ENCODE measurements at regions not wholly inside any gene's neighbourhood (a gene's known extent, or its start where the extent isn't known, plus 50 kb on each side); places are given as distances from the start of the nearest gene placed in this dataset.

DNA sequence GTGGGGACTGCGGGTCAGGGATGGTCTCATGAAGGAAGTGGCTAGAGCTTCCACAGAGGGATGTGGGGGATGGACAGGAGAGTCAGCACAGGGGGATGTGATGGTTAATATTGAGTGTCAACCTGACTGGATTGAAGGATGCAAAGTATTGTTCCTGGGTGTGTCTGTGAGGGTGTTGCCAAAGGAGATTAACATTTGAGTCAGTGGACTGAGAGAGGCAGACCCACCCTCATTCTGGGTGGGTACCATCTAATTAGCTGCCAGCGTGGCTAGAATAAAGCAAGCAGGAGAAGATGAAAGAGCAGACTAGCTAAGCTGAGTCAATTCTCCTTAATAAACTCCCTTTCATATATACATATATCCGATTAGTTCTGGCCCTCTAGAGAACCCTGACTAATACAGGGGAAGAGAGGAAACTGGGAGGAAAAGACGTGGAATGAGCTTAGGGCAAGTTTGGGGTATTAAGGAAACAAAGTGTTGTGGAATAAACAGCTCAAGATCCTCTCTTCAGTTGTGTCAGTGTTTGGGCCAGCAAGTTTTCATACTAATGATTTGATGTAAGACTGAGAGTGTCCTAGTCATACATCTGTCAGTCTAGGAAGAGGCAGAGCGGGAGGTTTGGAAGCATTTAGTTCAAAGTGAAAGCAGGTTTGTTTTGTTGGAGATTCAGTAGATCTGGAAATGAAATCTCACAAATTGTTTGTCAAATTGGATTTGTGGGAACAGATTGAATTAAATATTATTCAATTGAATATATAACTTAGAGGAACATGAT lies 135.2 kb upstream of the NT5C1B start:
- Mint-ChIP-seq H3K4me1 (ENCODE audit: low read depth, unreplicated experiment) (no peaks in the 10 kb centered on the region), H3K9me3 (ENCODE audit: low read depth, unreplicated experiment) (peaks cover 12% of the 10 kb centered on the region), H3K27me3 (ENCODE audit: unreplicated experiment) (no peaks in the 10 kb centered on the region), H3K36me3 (ENCODE audit: insufficient read depth, unreplicated experiment) (no peaks in the 10 kb centered on the region), H3K27ac (ENCODE audit: unreplicated experiment) (no peak overlapping the region), H3K4me3 (ENCODE audit: low read depth, unreplicated experiment) (no peak overlapping the region)
- no peak for DNase-seq
- no TSS peak for BruUV-seq (replicated peaks)
- TF ChIP-seq, protein P1, sequence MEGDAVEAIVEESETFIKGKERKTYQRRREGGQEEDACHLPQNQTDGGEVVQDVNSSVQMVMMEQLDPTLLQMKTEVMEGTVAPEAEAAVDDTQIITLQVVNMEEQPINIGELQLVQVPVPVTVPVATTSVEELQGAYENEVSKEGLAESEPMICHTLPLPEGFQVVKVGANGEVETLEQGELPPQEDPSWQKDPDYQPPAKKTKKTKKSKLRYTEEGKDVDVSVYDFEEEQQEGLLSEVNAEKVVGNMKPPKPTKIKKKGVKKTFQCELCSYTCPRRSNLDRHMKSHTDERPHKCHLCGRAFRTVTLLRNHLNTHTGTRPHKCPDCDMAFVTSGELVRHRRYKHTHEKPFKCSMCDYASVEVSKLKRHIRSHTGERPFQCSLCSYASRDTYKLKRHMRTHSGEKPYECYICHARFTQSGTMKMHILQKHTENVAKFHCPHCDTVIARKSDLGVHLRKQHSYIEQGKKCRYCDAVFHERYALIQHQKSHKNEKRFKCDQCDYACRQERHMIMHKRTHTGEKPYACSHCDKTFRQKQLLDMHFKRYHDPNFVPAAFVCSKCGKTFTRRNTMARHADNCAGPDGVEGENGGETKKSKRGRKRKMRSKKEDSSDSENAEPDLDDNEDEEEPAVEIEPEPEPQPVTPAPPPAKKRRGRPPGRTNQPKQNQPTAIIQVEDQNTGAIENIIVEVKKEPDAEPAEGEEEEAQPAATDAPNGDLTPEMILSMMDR (IDR thresholded peaks at IDR 0.05; ENCODE audit: unreplicated experiment): no peak
- CTCF ChIA-PET: no interaction called here
- intact Hi-C loops (cut with micrococcal nuclease; ENCODE audit: unreplicated experiment): no loop called here

DNA sequence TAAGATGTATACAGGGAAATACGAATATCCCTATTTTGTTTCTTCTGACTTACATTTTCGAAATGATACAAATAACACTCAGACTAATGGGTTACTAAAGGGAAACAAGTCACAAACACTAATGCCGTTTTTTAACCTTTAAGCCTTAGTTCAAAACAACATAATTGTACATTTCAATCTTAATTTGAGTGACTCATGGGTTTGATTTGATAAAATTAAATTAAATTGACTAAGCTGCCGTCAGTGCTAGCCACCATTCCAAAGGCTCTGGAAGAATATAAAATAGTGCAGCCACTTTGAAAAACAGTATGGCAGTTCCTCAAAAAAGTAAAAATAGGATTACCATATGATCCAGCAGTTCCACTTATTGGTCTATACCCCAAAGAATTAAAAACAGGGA lies 133.8 kb upstream of the NT5C1B start:
- no peaks in the 10 kb centered on the region for H3K27me3 Mint-ChIP-seq (ENCODE audit: unreplicated experiment)
- no peak overlapping the region for H3K4me3 Mint-ChIP-seq (ENCODE audit: low read depth, unreplicated experiment)
- DNase-seq: no peak
- BruUV-seq (replicated peaks): no TSS peak
- no peak overlapping the region for H3K27ac Mint-ChIP-seq (ENCODE audit: unreplicated experiment)
- peaks cover 12% of the 10 kb centered on the region for H3K9me3 Mint-ChIP-seq (ENCODE audit: low read depth, unreplicated experiment)
- TF ChIP-seq, protein P1 (IDR thresholded peaks at IDR 0.05; ENCODE audit: unreplicated experiment): no peak
- CTCF ChIA-PET: no interaction called here
- H3K4me1 Mint-ChIP-seq (ENCODE audit: low read depth, unreplicated experiment): no peaks in the 10 kb centered on the region
- intact Hi-C loops (cut with micrococcal nuclease; ENCODE audit: unreplicated experiment): no loop called here
- H3K36me3 Mint-ChIP-seq (ENCODE audit: insufficient read depth, unreplicated experiment): no peaks in the 10 kb centered on the region

DNA sequence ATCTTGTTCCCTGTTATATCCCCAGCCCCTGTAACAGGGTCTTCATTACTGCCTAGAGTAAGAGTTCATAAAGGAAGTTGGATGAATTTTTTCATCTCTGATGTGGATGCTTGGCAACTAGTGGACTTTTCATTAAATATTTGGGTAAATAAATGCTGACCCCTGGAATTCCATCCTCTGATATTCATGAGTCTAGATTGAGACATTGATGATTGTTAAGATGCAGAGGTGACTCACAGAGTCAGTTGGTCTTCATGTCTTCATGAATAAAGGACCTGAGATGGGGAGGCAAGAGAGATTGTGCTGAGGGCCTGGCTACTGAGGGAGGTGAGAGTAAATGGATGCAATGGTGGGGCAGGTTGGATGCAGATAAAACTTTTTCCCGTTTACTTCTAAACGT lies 132.7 kb upstream of the NT5C1B start:
- H3K27ac Mint-ChIP-seq (ENCODE audit: unreplicated experiment): no peak overlapping the region

DNA sequence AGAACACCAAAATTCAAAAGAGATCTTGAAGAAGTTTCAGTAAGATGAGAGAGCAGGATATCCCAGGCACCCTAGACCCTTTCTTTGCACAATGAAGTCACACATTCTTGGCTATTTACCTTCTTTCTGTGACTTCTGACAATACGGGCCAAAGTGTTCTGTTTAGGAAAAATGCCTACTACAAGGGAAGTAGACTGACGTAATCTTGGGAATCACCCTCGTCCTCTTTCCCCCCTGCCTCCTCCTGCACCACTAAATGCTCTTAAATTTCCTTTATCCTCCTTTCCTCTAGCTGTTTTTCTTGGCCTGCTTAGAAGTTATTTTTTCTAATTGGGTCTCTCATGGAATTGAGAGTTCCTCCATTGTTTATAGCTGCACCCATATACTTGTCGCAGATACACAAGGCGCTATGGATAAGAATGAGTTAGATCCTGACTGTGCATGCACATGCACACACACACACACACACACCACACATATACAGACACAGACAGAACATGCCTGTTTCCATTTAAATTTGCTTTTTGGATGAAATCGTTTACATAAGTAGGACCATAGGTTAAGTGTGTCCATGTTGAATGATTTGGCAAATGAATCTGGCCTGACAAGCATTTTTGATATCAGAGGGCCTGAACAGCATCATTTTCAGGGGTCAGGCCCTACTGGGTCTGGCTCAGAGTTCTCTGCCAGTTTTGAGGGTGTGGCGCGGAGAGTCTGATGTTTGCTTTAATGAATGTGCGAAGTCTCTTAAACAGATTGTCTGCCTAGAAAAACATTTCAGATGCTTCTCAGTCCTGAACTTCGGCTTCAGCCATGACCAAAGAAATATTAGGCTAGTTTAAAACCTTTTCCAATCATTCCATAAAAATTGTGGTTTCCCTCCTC lies 131.9 kb upstream of the NT5C1B start:
- Mint-ChIP-seq H3K9me3 (ENCODE audit: low read depth, unreplicated experiment) (peaks cover 15% of the 10 kb centered on the region), H3K27ac (ENCODE audit: unreplicated experiment) (no peak overlapping the region), H3K4me1 (ENCODE audit: low read depth, unreplicated experiment) (no peaks in the 10 kb centered on the region), H3K36me3 (ENCODE audit: insufficient read depth, unreplicated experiment) (no peaks in the 10 kb centered on the region), H3K27me3 (ENCODE audit: unreplicated experiment) (no peaks in the 10 kb centered on the region), H3K4me3 (ENCODE audit: low read depth, unreplicated experiment) (no peak overlapping the region)
- CTCF ChIA-PET: no interaction called here
- BruUV-seq (replicated peaks): no TSS peak
- TF ChIP-seq, protein P1 (IDR thresholded peaks at IDR 0.05; ENCODE audit: unreplicated experiment): no peak
- no peak for DNase-seq
- intact Hi-C loops (cut with micrococcal nuclease; ENCODE audit: unreplicated experiment): no loop called here

More for the DNA sequence above, 132.7 kb upstream of the NT5C1B start:
- Mint-ChIP-seq H3K9me3 (ENCODE audit: low read depth, unreplicated experiment) (peaks cover 15% of the 10 kb centered on the region), H3K4me3 (ENCODE audit: low read depth, unreplicated experiment) (no peak overlapping the region), H3K27me3 (ENCODE audit: unreplicated experiment) (no peaks in the 10 kb centered on the region), H3K36me3 (ENCODE audit: insufficient read depth, unreplicated experiment) (no peaks in the 10 kb centered on the region), H3K4me1 (ENCODE audit: low read depth, unreplicated experiment) (no peaks in the 10 kb centered on the region)
- intact Hi-C loops (cut with micrococcal nuclease; ENCODE audit: unreplicated experiment): no loop called here
- TF ChIP-seq, protein P1 (IDR thresholded peaks at IDR 0.05; ENCODE audit: unreplicated experiment): no peak
- CTCF ChIA-PET: no interaction called here
- DNase-seq: no peak
- BruUV-seq (replicated peaks): no TSS peak

Measured in Calu3 (cell line).